Tibial artery (tissue), 4 donors: ENCODE measurements at regions not wholly inside any gene's neighbourhood (a gene's known extent, or its start where the extent isn't known, plus 50 kb on each side); places are given as distances from the start of the nearest gene placed in this dataset.

Source experiments
- DNase-seq, 2 donors: peaks; one replicate each; pipeline ENCODE4 v3.0.0-alpha.2; 2019
- H3K27ac ChIP-seq, 2 donors: fragments of 200-600 bp; sonication (generic) in 1 of 2; 1 replicate in 1 of 2; 2 replicates in 1 of 2; pipeline ENCODE4 v1.5.1; 2018 to 2019; ENCODE audit warnings: mild to moderate bottlenecking in 1 of 2
- H3K27me3 ChIP-seq, 2 donors: fragments of 200-600 bp; sonication (generic) in 1 of 2; one replicate each; pipeline versions ENCODE4 v1.5.1 to v1.6.0; 2016 to 2019
- H3K36me3 ChIP-seq, 3 donors: fragments of 200-600 bp; sonication (generic) in 2 of 3; one replicate each; pipeline ENCODE4 v1.5.1; 2016 to 2019; ENCODE audit warnings: mild to moderate bottlenecking in 2 of 3
- H3K4me1 ChIP-seq, 4 donors: fragments of 200-600 bp; sonication (generic) in 2 of 4; 1 replicate in 3 of 4; 2 replicates in 1 of 4; pipeline ENCODE4 v1.5.1; 2016 to 2019
- H3K4me3 ChIP-seq, 2 donors: fragments of 200-600 bp; sonication (generic) in 1 of 2; 1 replicate in 1 of 2; 2 replicates in 1 of 2; pipeline ENCODE4 v1.5.1; 2018 to 2019; ENCODE audit warnings: mild to moderate bottlenecking in 2 of 2
- H3K9me3 ChIP-seq, 3 donors: fragments of 200-600 bp; sonication (generic) in 1 of 3; one replicate each; pipeline ENCODE4 v1.5.1; 2016 to 2019
- CTCF ChIP-seq, 2 experiments: fragments of 200-600 bp in 1 of 2; fragments of 450-650 bp in 1 of 2; IDR thresholded peaks; one replicate each; pipeline ENCODE4 v1.5.1; 2017 to 2019; ENCODE audit warnings: antibody characterized with exemption in 2 of 2, mild to moderate bottlenecking in 1 of 2, moderate library complexity in 1 of 2
- intact Hi-C: fragments of 100-400 bp; cut with DNase I; formaldehyde crosslinking; loops from one replicate; pipeline ENCODE4 v1.15.0; 2023; ENCODE audit warnings: low total_unique reads

- DNase-seq, result no peak
- Histone ChIP-seq H3K27me3 (no peaks in the 10 kb centered on the region), H3K27ac (no peak overlapping the region), H3K9me3 (no peaks in the 10 kb centered on the region), H3K4me1 (no peaks in the 10 kb centered on the region), H3K36me3 (no peaks in the 10 kb centered on the region), H3K4me3 (no peak overlapping the region)
- no peak for TF ChIP-seq CTCF (IDR thresholded peaks at IDR 0.05)
- intact Hi-C loops, result no loop called here
Observed at GRCh38 chr5:97476852-97477534, 293.9 kb upstream of the RIOK2 start.

- intact Hi-C loops, result no loop called here
- Histone ChIP-seq H3K4me3 (no peak overlapping the region), H3K4me1 (no peaks in the 10 kb centered on the region), H3K9me3 (no peaks in the 10 kb centered on the region), H3K36me3 (no peaks in the 10 kb centered on the region), H3K27me3 (no peaks in the 10 kb centered on the region), H3K27ac (no peak overlapping the region)
- no peak for DNase-seq
- TF ChIP-seq CTCF (IDR thresholded peaks at IDR 0.05), result no peak
Observed at GRCh38 chr5:97478483-97478882, 295.4 kb upstream of the RIOK2 start.

- intact Hi-C loops, result no loop called here
- Histone ChIP-seq H3K36me3 (no peaks in the 10 kb centered on the region), H3K4me1 (no peaks in the 10 kb centered on the region), H3K4me3 (no peak overlapping the region), H3K9me3 (no peaks in the 10 kb centered on the region), H3K27me3 (no peaks in the 10 kb centered on the region), H3K27ac (no peak overlapping the region)
- no peak for DNase-seq
- no peak for TF ChIP-seq CTCF (IDR thresholded peaks at IDR 0.05)
Observed at GRCh38 chr5:97480313-97480712, 297.3 kb upstream of the RIOK2 start.

- no peak overlapping the region for H3K27ac ChIP-seq
- H3K36me3 ChIP-seq, result no peaks in the 10 kb centered on the region
- no peaks in the 10 kb centered on the region for H3K27me3 ChIP-seq
- H3K4me3 ChIP-seq, result no peak overlapping the region
- DNase-seq, result no peak
- TF ChIP-seq CTCF (IDR thresholded peaks at IDR 0.05), result no peak
- intact Hi-C loops, result no loop called here
- no peaks in the 10 kb centered on the region for H3K9me3 ChIP-seq
- no peaks in the 10 kb centered on the region for H3K4me1 ChIP-seq
Observed at GRCh38 chr5:97488126-97488668, 305.1 kb upstream of the RIOK2 start.

- Histone ChIP-seq H3K9me3 (no peaks in the 10 kb centered on the region), H3K4me1 (no peaks in the 10 kb centered on the region), H3K27me3 (no peaks in the 10 kb centered on the region), H3K27ac (no peak overlapping the region), H3K36me3 (no peaks in the 10 kb centered on the region), H3K4me3 (no peak overlapping the region)
- no peak for DNase-seq
- no peak for TF ChIP-seq CTCF (IDR thresholded peaks at IDR 0.05)
- intact Hi-C loops, result no loop called here
Observed at GRCh38 chr5:97489010-97489840, 306.2 kb upstream of the RIOK2 start.
